HEK293T (cell line): ENCODE measurements at regions not wholly inside any gene's neighbourhood (a gene's known extent, or its start where the extent isn't known, plus 50 kb on each side); places are given as distances from the start of the nearest gene placed in this dataset.

Experiments
- CTCF ChIA-PET: fragments of 350-600 bp; formaldehyde crosslinking; extraction: SDS; loops from one replicate; lab custom pipeline; 2021; ENCODE audit warnings: antibody characterized with exemption, inconsistent platforms; lab: Yijun Ruan, JAX
- POLR2A ChIA-PET: fragments of 350-600 bp; formaldehyde crosslinking; extraction: SDS; loops from one replicate; lab custom pipeline; 2020; ENCODE audit warnings: antibody characterized with exemption, inconsistent platforms; lab: Yijun Ruan, JAX
- DNase-seq: peaks from one replicate; pipeline ENCODE4 v3.0.0; 2012; ENCODE audit warnings: mixed read lengths; ENCODE audit errors: extremely low spot score
- ARNT ChIP-seq: fragments of 450-650 bp; IDR thresholded peaks from 2 replicates; pipeline ENCODE4 v1.6.1; 2017; ENCODE audit warnings: mild to moderate bottlenecking
- BHLHE40 ChIP-seq: fragments of 450-650 bp; IDR thresholded peaks from 2 replicates; pipeline ENCODE4 v1.6.1; 2016; ENCODE audit warnings: mild to moderate bottlenecking, moderate library complexity, borderline replicate concordance
- CTBP1 ChIP-seq: fragments of 450-650 bp; IDR thresholded peaks from 2 replicates; pipeline ENCODE4 v1.6.1; 2016; ENCODE audit warnings: borderline replicate concordance
- ELF4 ChIP-seq: fragments of 450-650 bp; IDR thresholded peaks from 2 replicates; pipeline ENCODE4 v1.6.1; 2017; ENCODE audit warnings: antibody characterized with exemption
- FOXA1 ChIP-seq: fragments of 450-650 bp; IDR thresholded peaks from 2 replicates; pipeline ENCODE4 v1.6.1; 2016; ENCODE audit warnings: mild to moderate bottlenecking
- FOXK2 ChIP-seq: fragments of 450-650 bp; IDR thresholded peaks from 2 replicates; pipeline ENCODE4 v1.6.1; 2016; ENCODE audit warnings: mild to moderate bottlenecking
- FOXM1 ChIP-seq: fragments of 450-650 bp; IDR thresholded peaks from 2 replicates; pipeline ENCODE4 v1.6.1; 2017; ENCODE audit warnings: mild to moderate bottlenecking, borderline replicate concordance
- HDGF ChIP-seq: fragments of 450-650 bp; IDR thresholded peaks from 2 replicates; pipeline ENCODE4 v1.6.1; 2017; ENCODE audit warnings: antibody characterized with exemption, borderline replicate concordance
- L3MBTL2 ChIP-seq: fragments of 450-650 bp; conservative IDR thresholded peaks from 2 replicates; pipeline ENCODE4 v1.6.1; 2016; ENCODE audit warnings: mild to moderate bottlenecking
- LEF1 ChIP-seq: fragments of 450-650 bp; IDR thresholded peaks from 2 replicates; pipeline ENCODE4 v1.6.1; 2017; ENCODE audit warnings: mild to moderate bottlenecking, borderline replicate concordance
- NFRKB ChIP-seq: fragments of 450-650 bp; IDR thresholded peaks from 2 replicates; pipeline ENCODE4 v1.6.1; 2016; ENCODE audit warnings: mild to moderate bottlenecking, moderate library complexity
- SP1 ChIP-seq: fragments of 450-650 bp; IDR thresholded peaks from 2 replicates; pipeline ENCODE4 v1.6.1; 2017
- SUZ12 ChIP-seq: fragments of 450-650 bp; IDR thresholded peaks from 2 replicates; pipeline ENCODE4 v1.6.1; 2016; ENCODE audit warnings: mild to moderate bottlenecking
- TARDBP ChIP-seq: fragments of 450-650 bp; IDR thresholded peaks from 2 replicates; pipeline ENCODE4 v1.6.1; 2016
- ZNF384 ChIP-seq: fragments of 450-650 bp; IDR thresholded peaks from 2 replicates; pipeline ENCODE4 v1.6.1; 2016
- TF ChIP-seq, protein P1 (sequence below): fragments of 450-650 bp; IDR thresholded peaks from 2 replicates; pipeline ENCODE4 v1.6.1; 2016

GRCh38 chr12:77569876-77570275 is 260.8 kb upstream of the NAV3 start:
- POLR2A ChIA-PET: no interaction called here
- CTCF ChIA-PET: no interaction called here
- DNase-seq: no peak
- TF ChIP-seq FOXM1: no peak
- no peak for TF ChIP-seq BHLHE40
- no peak for TF ChIP-seq ARNT
- no peak for TF ChIP-seq FOXA1
- TF ChIP-seq ELF4: no peak
- TF ChIP-seq L3MBTL2: no peak
- no peak for TF ChIP-seq SP1
- TF ChIP-seq TARDBP: no peak
- TF ChIP-seq ZNF384: no peak
- no peak for TF ChIP-seq HDGF
- TF ChIP-seq SUZ12: no peak
- TF ChIP-seq NFRKB: no peak
- no peak for TF ChIP-seq LEF1
- TF ChIP-seq, protein P1, sequence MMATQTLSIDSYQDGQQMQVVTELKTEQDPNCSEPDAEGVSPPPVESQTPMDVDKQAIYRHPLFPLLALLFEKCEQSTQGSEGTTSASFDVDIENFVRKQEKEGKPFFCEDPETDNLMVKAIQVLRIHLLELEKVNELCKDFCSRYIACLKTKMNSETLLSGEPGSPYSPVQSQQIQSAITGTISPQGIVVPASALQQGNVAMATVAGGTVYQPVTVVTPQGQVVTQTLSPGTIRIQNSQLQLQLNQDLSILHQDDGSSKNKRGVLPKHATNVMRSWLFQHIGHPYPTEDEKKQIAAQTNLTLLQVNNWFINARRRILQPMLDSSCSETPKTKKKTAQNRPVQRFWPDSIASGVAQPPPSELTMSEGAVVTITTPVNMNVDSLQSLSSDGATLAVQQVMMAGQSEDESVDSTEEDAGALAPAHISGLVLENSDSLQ: no peak

- CTCF ChIA-PET: no interaction called here
- TF ChIP-seq HDGF (no peak), ELF4 (no peak), SP1 (no peak), ZNF384 (no peak), ARNT (no peak), TARDBP (no peak), BHLHE40 (no peak), SUZ12 (no peak), FOXM1 (no peak), FOXA1 (no peak)
- no peak for DNase-seq
- POLR2A ChIA-PET: no interaction called here
These were observed 270.0 kb upstream of the NAV3 start for GRCh38 chr12:77560714-77561113.

GRCh38 chr12:77559400-77560074 is 271.2 kb upstream of the NAV3 start:
- ChIA-PET CTCF (no interaction called here), POLR2A (no interaction called here)
- no peak for TF ChIP-seq HDGF
- no peak for TF ChIP-seq ZNF384
- no peak for TF ChIP-seq NFRKB
- no peak for TF ChIP-seq ARNT
- TF ChIP-seq LEF1: no peak
- TF ChIP-seq FOXM1: no peak
- TF ChIP-seq CTBP1: no peak
- no peak for DNase-seq

DNA sequence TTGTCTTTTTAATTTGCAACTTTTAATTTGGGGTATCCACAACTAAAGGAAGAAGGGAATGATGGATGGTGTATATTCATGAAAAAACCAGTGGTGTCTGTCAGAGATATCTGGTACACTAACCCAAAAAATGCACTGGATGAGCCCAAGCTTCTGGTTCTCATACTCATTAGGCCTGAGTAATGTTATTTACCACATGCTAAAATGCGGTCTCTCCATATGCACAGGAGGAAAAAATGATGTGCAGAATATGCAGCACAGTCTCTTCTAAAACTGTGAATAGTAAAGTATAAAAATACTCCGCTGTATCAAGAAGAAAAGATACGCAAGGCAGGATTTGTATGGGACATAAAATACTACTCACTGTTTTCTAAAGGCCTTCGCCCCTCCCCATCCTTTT is 275.6 kb upstream of the NAV3 start:
- ChIA-PET POLR2A (no interaction called here), CTCF (no interaction called here)
- TF ChIP-seq FOXM1 (no peak), CTBP1 (no peak), FOXK2 (no peak), ZNF384 (no peak), SUZ12 (no peak), SP1 (no peak), LEF1 (no peak)
- DNase-seq: no peak

DNA sequence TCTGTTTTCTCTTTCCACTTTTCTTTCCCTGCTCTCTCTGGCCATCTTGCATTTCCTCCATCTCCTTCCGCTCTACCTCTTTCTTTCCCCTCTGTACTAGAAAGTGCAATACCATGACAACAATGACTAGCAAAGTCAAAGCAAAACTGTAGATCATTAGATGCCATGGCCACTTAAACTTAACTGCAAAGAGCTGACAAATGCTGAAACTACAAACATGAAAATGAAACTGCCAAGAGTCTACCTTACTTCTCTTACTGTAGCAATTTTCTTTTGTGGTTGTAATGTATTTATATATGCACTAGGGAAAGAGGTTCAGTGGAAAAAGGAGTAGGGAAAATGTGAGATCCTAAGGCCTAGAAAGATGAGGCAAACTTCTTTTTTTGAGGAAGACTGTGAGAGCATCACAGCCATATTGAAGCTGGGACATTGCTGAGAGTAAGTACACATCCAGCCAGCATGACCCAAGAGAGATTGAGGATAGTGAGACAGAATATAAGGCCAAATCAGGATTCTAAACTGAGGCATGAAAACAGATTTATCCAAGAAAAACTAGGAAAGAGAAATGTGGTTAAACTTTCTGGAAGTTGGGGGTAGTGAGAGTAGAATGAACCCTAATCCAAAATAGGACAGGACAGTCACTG is 276.6 kb upstream of the NAV3 start:
- no peak for TF ChIP-seq ELF4
- TF ChIP-seq HDGF: no peak
- no peak for TF ChIP-seq SUZ12
- no peak for TF ChIP-seq ZNF384
- TF ChIP-seq FOXA1: no peak
- no peak for TF ChIP-seq NFRKB
- no peak for TF ChIP-seq FOXK2
- no peak for TF ChIP-seq SP1
- TF ChIP-seq BHLHE40: no peak
- TF ChIP-seq, protein P1: no peak
- no peak for TF ChIP-seq ARNT
- TF ChIP-seq TARDBP: no peak
- no peak for DNase-seq
- ChIA-PET CTCF (no interaction called here), POLR2A (no interaction called here)

DNA sequence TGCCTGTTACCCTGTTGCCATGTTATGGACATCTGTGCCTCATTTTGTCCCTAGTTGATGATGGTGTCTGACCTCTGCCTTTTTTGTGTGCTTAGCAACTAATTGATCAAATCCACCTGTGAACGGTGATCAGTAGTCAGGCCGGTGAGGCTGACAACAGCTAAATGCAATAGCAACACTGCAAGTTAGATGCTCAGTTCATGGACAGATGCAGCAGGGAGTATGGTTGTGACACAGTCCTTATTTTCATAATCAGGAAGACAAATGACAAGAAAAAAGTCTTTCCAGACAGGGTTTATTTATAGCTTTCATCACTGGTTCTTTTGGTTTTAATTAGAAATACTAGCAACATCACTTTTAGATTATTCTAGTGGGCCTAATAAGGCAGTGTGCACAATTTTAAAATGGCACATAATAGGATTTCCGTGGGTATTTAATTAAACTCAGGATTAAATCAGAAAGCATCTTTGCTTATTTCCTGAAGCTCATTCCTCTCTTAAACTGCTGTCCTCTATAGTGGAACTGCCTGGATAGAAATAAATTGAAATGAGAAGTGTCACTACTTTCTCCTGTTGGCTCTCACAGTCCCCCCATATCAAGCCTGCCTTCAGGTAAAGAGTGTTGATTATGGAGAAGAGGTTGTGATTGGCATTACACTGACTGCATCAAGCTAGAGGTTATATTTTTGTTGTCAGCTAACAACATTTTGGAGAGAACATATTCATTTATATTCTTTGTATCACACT is 281.1 kb upstream of the NAV3 start:
- POLR2A ChIA-PET: no interaction called here
- CTCF ChIA-PET: no interaction called here

More for the DNA sequence above, 281.1 kb upstream of the NAV3 start:
- TF ChIP-seq, protein P1: no peak
- no peak for TF ChIP-seq ELF4
- TF ChIP-seq CTBP1: no peak
- no peak for TF ChIP-seq LEF1
- no peak for TF ChIP-seq TARDBP
- no peak for DNase-seq
